ENCODE measurements at regions not wholly inside any gene's neighbourhood (a gene's known extent, or its start where the extent isn't known, plus 50 kb on each side); places are given as distances from the start of the nearest gene placed in this dataset.
"Not testable (repeated sequence)": the region's sequence is repeated elsewhere in the genome, so short reads cannot be mapped to it uniquely, and the experiment has no call there.

GRCh38 chr9:62800451-62801371 lies 1610.9 kb downstream of the SPATA31A7 start:
- not testable (repeated sequence) for TF ChIP-seq CTCF (conservative IDR thresholded peaks at IDR 0.05 in 1 of 2, IDR thresholded peaks at IDR 0.05 in 1 of 2; ENCODE audit: low read depth in 1 of 2, low read length in 2 of 2); EZH2 (IDR thresholded peaks at IDR 0.05; ENCODE audit: low read length, missing control alignments)

Measured in fibroblast of lung (primary cell).